HCT116 (cell line): ENCODE measurements at regions not wholly inside any gene's neighbourhood (a gene's known extent, or its start where the extent isn't known, plus 50 kb on each side); places are given as distances from the start of the nearest gene placed in this dataset.
A peak's percentile ranks its signal among the peaks of the same experiment; 100 is the strongest.

Experiments used
- ATAC-seq: fragments of 200-7000 bp; cut with Tn5 transposase; 2 replicates; pipeline ENCODE4 v1.9.1; 2020; ENCODE audit warnings: mild to moderate bottlenecking, moderate library complexity
- BruUV-seq: library from RNA; stranded (reverse); fragments of 400-500 nt; replicated peaks from 2 replicates; lab custom pipeline; 2021; lab: Mats Ljungman, UMichigan
- CTCF ChIA-PET: fragments of 300-600 bp; sonication (Branson Sonifier 250); formaldehyde crosslinking; loops from one replicate; lab custom pipeline; 2021; ENCODE audit warnings: antibody characterized with exemption; lab: Charles Lee
- POLR2A ChIA-PET: fragments of 300-600, 350-600 bp; sonication (Branson Sonifier 250); formaldehyde crosslinking; loops from one replicate; lab custom pipeline; 2021; ENCODE audit warnings: antibody characterized with exemption; lab: Charles Lee
- RAD21 ChIA-PET, 2 experiments: fragments of 300-600 bp; sonication (Branson Sonifier 250); formaldehyde crosslinking; loops; one replicate each; lab custom pipeline; 2023; ENCODE audit warnings: low total read pairs in 2 of 2; ENCODE audit not compliant: uncharacterized antibody in 2 of 2, unreplicated experiment in 2 of 2, low non-redundant PET in 1 of 2; lab: Charles Lee
- DNase-seq: peaks from one replicate; pipeline ENCODE4 v3.0.0-alpha.2; 2010; ENCODE audit warnings: low read depth, low spot score
- H2AFZ ChIP-seq: fragments of 200-600 bp; shearing (Covaris generic), sonication (generic); 2 replicates; pipeline ENCODE4 v1.6.1; 2017; ENCODE audit warnings: low read depth, mixed run types, mixed read lengths, antibody characterized with exemption, low read length; ENCODE audit not compliant: poor library complexity, severe bottlenecking
- H3K27ac ChIP-seq: 2 replicates; pipeline ENCODE4 v1.5.1; 2012; ENCODE audit warnings: low read depth, low read length
- H3K27me3 ChIP-seq: fragments of 200-600 bp; sonication (generic); 2 replicates; pipeline ENCODE4 v1.6.1; 2016; ENCODE audit warnings: mixed run types, low read length, mixed read lengths; ENCODE audit not compliant: insufficient read depth
- H3K36me3 ChIP-seq, 2 experiments: fragments of 200-500 bp in 1 of 2; fragments of 200-600 bp in 1 of 2; sonication (Bioruptor generic) in 1 of 2; sonication (generic) in 1 of 2; 2 replicates each; pipeline versions ENCODE4 v1.5.1 to v1.6.1; 2014 to 2016; ENCODE audit warnings: low read length in 2 of 2, inconsistent platforms in 1 of 2, mixed read lengths in 1 of 2, mixed run types in 1 of 2; ENCODE audit not compliant: insufficient read depth in 2 of 2, control insufficient read depth in 1 of 2
- H3K4me1 ChIP-seq, 2 experiments: fragments of 200-600 bp in 1 of 2; sonication (generic) in 1 of 2; 2 replicates each; pipeline versions ENCODE4 v1.5.1 to v1.6.1; 2012 to 2017; ENCODE audit warnings: low read length in 2 of 2, inconsistent platforms in 1 of 2, mild to moderate bottlenecking in 1 of 2, mixed read lengths in 1 of 2, mixed run types in 1 of 2, moderate library complexity in 1 of 2; ENCODE audit not compliant: insufficient read depth in 2 of 2, control insufficient read depth in 1 of 2
- H3K4me2 ChIP-seq: fragments of 200-600 bp; sonication (generic); 2 replicates; pipeline ENCODE4 v1.6.1; 2017; ENCODE audit warnings: mixed run types, low read length, mixed read lengths
- H3K4me3 ChIP-seq, 2 experiments: fragments of 200-600 bp in 1 of 2; sonication (generic) in 1 of 2; replicated peaks in 1 of 2; 2 replicates each; pipeline ENCODE4 v1.5.1; 2011 to 2016; ENCODE audit warnings: low read length in 2 of 2, control low read depth in 1 of 2, low read depth in 1 of 2, mild to moderate bottlenecking in 1 of 2, mixed read lengths in 1 of 2, mixed run types in 1 of 2
- H3K79me2 ChIP-seq: fragments of 200-600 bp; sonication (generic); 2 replicates; pipeline ENCODE4 v1.6.1; 2017; ENCODE audit warnings: mild to moderate bottlenecking, mixed run types, low read length, moderate library complexity, mixed read lengths; ENCODE audit not compliant: insufficient read depth
- H3K9ac ChIP-seq: fragments of 200-600 bp; sonication (generic); 2 replicates; pipeline ENCODE4 v1.6.1; 2016; ENCODE audit warnings: low read length, mixed read lengths
- H3K9me2 ChIP-seq: fragments of 200-600 bp; sonication (generic), shearing (Covaris generic); 2 replicates; pipeline ENCODE4 v1.6.1; 2017; ENCODE audit warnings: mixed run types, mild to moderate bottlenecking, moderate library complexity; ENCODE audit not compliant: insufficient read depth
- H3K9me3 ChIP-seq, 2 experiments: fragments of 200-500 bp in 1 of 2; fragments of 200-600 bp in 1 of 2; sonication (Bioruptor generic) in 1 of 2; sonication (generic) in 1 of 2; 2 replicates each; pipeline ENCODE4 v1.6.1; 2014 to 2017; ENCODE audit warnings: low read length in 2 of 2, mixed read lengths in 2 of 2, inconsistent platforms in 1 of 2, low read depth in 1 of 2, mild to moderate bottlenecking in 1 of 2, mixed run types in 1 of 2, moderate library complexity in 1 of 2; ENCODE audit not compliant: control insufficient read depth in 1 of 2, insufficient read depth in 1 of 2
- H4K20me1 ChIP-seq: fragments of 200-600 bp; sonication (generic), shearing (Covaris generic); 2 replicates; pipeline ENCODE4 v1.6.1; 2017; ENCODE audit warnings: mixed run types, mild to moderate bottlenecking, moderate library complexity; ENCODE audit not compliant: insufficient read depth
- EZH2phosphoT487 ChIP-seq: fragments of 200-600 bp; IDR thresholded peaks from 2 replicates; pipeline ENCODE4 v1.6.1; 2018; ENCODE audit warnings: antibody characterized with exemption, borderline replicate concordance
- POLR2AphosphoS5 ChIP-seq: IDR thresholded peaks from 2 replicates; pipeline ENCODE4 v1.6.1; 2011; ENCODE audit warnings: mild to moderate bottlenecking, low read depth, low read length, moderate library complexity
- RAD21 ChIP-seq: IDR thresholded peaks from 2 replicates; pipeline ENCODE4 v1.6.1; 2012; ENCODE audit warnings: low read depth, mild to moderate bottlenecking
- SIN3A ChIP-seq: IDR thresholded peaks from 2 replicates; pipeline ENCODE4 v1.6.1; 2012; ENCODE audit warnings: low read depth
- intact Hi-C: fragments of 100-400 bp; cut with micrococcal nuclease; formaldehyde crosslinking; loops from 2 replicates; pipeline ENCODE4 v1.10.0; 2022
- TF ChIP-seq, protein P1 (sequence below), 3 experiments: fragments of 200-600 bp in 1 of 3; sonication (generic) in 1 of 3; IDR thresholded peaks in 2 of 3; conservative IDR thresholded peaks in 1 of 3; 2 replicates each; pipeline ENCODE4 v1.5.1; 2012 to 2017; ENCODE audit warnings: low read depth in 2 of 3, low read length in 2 of 3, antibody characterized with exemption in 1 of 3, borderline replicate concordance in 1 of 3, control low read depth in 1 of 3, mild to moderate bottlenecking in 1 of 3, mixed read lengths in 1 of 3, mixed run types in 1 of 3, moderate library complexity in 1 of 3; ENCODE audit not compliant: insufficient read depth in 1 of 3
- TF ChIP-seq, protein P2 (sequence below): IDR thresholded peaks from 2 replicates; pipeline ENCODE4 v1.6.1; 2012; ENCODE audit warnings: low read depth
- TF ChIP-seq, protein P3 (sequence below): IDR thresholded peaks from 2 replicates; pipeline ENCODE4 v1.6.1; 2012

DNA sequence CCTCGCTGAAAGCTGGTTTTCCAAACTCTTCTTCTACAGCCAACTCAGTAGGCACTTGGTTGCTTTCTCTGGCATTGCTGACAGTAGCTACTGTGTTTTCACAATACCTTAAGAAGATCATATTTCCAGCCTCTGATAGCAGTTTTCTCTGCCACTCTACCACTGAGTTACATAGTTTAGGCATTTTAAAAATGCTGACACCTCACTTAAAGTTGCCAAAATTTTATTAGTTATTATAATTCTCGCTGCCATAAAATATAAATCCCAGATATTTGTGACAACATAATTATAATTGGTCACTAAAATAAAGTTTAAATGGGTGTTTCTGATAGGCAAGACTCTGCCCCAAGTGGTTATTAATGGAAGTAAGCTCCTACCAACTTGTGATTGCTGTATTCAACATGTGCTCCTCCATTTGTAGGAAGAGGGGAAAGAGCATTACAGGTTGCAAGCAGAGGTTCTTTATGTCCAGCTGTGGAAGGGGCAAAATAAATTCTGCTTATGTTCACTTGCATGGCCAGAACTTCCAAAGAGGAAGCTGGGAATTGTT lies 1202.8 kb downstream of the CNTNAP5 start:
- Histone ChIP-seq H3K9me2 (no peaks in the 10 kb centered on the region), H2AFZ (no peak overlapping the region), H3K9ac (no peak overlapping the region), H3K4me3 (no peak overlapping the region), H3K27me3 (no peaks in the 10 kb centered on the region), H3K36me3 (no peaks in the 10 kb centered on the region), H4K20me1 (no peaks in the 10 kb centered on the region)
- no peak for ATAC-seq
- BruUV-seq = no TSS peak
- intact Hi-C loops = no loop called here
- POLR2A ChIA-PET = no interaction called here
- no peak for TF ChIP-seq RAD21
- TF ChIP-seq, protein P1, sequence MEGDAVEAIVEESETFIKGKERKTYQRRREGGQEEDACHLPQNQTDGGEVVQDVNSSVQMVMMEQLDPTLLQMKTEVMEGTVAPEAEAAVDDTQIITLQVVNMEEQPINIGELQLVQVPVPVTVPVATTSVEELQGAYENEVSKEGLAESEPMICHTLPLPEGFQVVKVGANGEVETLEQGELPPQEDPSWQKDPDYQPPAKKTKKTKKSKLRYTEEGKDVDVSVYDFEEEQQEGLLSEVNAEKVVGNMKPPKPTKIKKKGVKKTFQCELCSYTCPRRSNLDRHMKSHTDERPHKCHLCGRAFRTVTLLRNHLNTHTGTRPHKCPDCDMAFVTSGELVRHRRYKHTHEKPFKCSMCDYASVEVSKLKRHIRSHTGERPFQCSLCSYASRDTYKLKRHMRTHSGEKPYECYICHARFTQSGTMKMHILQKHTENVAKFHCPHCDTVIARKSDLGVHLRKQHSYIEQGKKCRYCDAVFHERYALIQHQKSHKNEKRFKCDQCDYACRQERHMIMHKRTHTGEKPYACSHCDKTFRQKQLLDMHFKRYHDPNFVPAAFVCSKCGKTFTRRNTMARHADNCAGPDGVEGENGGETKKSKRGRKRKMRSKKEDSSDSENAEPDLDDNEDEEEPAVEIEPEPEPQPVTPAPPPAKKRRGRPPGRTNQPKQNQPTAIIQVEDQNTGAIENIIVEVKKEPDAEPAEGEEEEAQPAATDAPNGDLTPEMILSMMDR (IDR thresholded peaks at IDR 0.05 in 2 of 3, conservative IDR thresholded peaks at IDR 0.05 in 1 of 3; ENCODE audit: borderline replicate concordance in 1 of 3, insufficient read depth in 1 of 3, low read depth in 2 of 3, low read length in 2 of 3) = 0 out of 6 replicates have a peak, but pooled peaks of 1 of the 3 experiments have one; percentile 12
- TF ChIP-seq, all 23 proteins: peak for 1
- no peak overlapping the region for H3K4me2 ChIP-seq
- peaks cover 9 to 21% of the 10 kb centered on the region in 2 experiments; a peak in 2 of 4 replicates for H3K9me3 ChIP-seq
- no peak overlapping the region for H3K27ac ChIP-seq
- H3K79me2 ChIP-seq = no peaks in the 10 kb centered on the region
- RAD21 ChIA-PET = no interaction called here
- DNase-seq = no peak
- no peaks in the 10 kb centered on the region for H3K4me1 ChIP-seq
- CTCF ChIA-PET = no interaction called here

DNA sequence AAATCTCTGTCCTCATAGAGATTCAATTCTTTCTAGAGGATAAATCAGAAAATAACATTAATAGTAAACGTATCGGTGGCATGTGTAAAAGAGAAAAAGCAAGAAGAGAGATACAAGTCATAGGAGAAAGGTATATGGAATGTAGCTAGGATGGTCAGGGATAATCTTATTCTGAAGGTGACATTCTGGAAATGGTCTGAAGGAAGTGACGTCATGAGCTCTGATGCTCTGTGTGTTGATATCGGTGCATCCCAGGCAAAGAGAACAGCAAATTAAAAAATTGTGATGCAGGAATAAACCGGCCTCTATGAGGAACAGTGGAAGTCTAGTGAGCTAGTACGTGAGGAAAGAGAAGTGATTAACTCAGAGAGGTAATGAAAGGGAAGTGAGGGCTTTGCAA lies 1215.8 kb downstream of the CNTNAP5 start:
- Histone ChIP-seq H3K36me3 (no peaks in the 10 kb centered on the region), H3K9me2 (no peaks in the 10 kb centered on the region), H3K9me3 (peaks cover 0 to 24% of the 10 kb centered on the region in 2 experiments; a peak in 2 of 4 replicates), H3K9ac (no peak overlapping the region), H4K20me1 (no peaks in the 10 kb centered on the region), H3K27me3 (no peaks in the 10 kb centered on the region), H2AFZ (no peak overlapping the region), H3K79me2 (no peaks in the 10 kb centered on the region), H3K4me3 (no peak overlapping the region), H3K4me2 (no peak overlapping the region), H3K27ac (no peak overlapping the region), H3K4me1 (no peaks in the 10 kb centered on the region)
- ATAC-seq (no peak), DNase-seq (no peak)
- BruUV-seq = no TSS peak
- RAD21 ChIA-PET = no interaction called here
- POLR2A ChIA-PET = no interaction called here
- CTCF ChIA-PET = no interaction called here
- intact Hi-C loops = no loop called here
- TF ChIP-seq, protein P2, sequence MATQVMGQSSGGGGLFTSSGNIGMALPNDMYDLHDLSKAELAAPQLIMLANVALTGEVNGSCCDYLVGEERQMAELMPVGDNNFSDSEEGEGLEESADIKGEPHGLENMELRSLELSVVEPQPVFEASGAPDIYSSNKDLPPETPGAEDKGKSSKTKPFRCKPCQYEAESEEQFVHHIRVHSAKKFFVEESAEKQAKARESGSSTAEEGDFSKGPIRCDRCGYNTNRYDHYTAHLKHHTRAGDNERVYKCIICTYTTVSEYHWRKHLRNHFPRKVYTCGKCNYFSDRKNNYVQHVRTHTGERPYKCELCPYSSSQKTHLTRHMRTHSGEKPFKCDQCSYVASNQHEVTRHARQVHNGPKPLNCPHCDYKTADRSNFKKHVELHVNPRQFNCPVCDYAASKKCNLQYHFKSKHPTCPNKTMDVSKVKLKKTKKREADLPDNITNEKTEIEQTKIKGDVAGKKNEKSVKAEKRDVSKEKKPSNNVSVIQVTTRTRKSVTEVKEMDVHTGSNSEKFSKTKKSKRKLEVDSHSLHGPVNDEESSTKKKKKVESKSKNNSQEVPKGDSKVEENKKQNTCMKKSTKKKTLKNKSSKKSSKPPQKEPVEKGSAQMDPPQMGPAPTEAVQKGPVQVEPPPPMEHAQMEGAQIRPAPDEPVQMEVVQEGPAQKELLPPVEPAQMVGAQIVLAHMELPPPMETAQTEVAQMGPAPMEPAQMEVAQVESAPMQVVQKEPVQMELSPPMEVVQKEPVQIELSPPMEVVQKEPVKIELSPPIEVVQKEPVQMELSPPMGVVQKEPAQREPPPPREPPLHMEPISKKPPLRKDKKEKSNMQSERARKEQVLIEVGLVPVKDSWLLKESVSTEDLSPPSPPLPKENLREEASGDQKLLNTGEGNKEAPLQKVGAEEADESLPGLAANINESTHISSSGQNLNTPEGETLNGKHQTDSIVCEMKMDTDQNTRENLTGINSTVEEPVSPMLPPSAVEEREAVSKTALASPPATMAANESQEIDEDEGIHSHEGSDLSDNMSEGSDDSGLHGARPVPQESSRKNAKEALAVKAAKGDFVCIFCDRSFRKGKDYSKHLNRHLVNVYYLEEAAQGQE = no peak
- TF ChIP-seq EZH2phosphoT487 = no peak
- TF ChIP-seq SIN3A = no peak
- TF ChIP-seq POLR2AphosphoS5 = no peak
- TF ChIP-seq, protein P3, sequence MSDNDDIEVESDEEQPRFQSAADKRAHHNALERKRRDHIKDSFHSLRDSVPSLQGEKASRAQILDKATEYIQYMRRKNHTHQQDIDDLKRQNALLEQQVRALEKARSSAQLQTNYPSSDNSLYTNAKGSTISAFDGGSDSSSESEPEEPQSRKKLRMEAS = no peak
